ENCODE measurements at regions not wholly inside any gene's neighbourhood (a gene's known extent, or its start where the extent isn't known, plus 50 kb on each side); places are given as distances from the start of the nearest gene placed in this dataset.

DNA sequence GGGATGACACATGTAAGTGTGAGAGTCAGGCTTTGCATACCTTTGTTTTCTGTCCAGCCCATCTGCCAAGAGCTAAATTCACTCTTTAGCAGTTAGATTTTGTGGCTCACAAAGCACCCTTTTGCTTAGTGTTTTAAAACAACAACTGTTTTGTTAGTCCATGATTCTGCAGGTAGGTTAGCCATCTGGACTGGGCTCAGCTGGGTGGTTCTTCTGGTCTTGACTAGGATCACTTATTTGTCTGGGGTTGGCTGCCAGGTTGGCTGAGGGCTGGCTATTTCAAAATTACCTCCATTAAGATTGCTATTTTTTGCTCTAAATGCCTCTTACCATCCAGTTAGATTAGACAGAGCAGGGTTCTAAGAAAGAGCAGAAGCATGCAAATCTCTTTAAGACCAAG is 489.3 kb downstream of the BTBD3 start:
- H3K14ac ChIP-seq (ENCODE audit: insufficient read depth, low read length): no peak overlapping the region
- peaks cover 6% of the 10 kb centered on the region for H3K9me3 ChIP-seq (ENCODE audit: control insufficient read depth, low read depth, low read length)
- no peak overlapping the region for H2BK120ac ChIP-seq (ENCODE audit: low read depth, low read length, poor library complexity, severe bottlenecking)
- no peak overlapping the region for H4K8ac ChIP-seq (replicated peaks; ENCODE audit: insufficient read length, low read depth, low read length)
- Mint-ChIP-seq H3K36me3 (ENCODE audit: insufficient read depth in 1 of 3, low read depth in 3 of 3) (peaks cover 7 to 19% (median 18%) of the 10 kb centered on the region in 3 experiments), H3K4me3 (no peak overlapping the region), H3K4me1 (peaks cover 0 to 5% of the 10 kb centered on the region in 2 experiments; a peak in 2 of 4 replicates), H3K27me3 (ENCODE audit: low read depth) (no peaks in the 10 kb centered on the region; the same call in none of the 2 replicates), H3K27ac (no peak overlapping the region), H3K9me3 (peaks cover 30 to 37% of the 10 kb centered on the region in 2 experiments)
- H3K23ac ChIP-seq (ENCODE audit: insufficient read length, low read depth, low read length): no peak overlapping the region
- TF ChIP-seq, protein P1, sequence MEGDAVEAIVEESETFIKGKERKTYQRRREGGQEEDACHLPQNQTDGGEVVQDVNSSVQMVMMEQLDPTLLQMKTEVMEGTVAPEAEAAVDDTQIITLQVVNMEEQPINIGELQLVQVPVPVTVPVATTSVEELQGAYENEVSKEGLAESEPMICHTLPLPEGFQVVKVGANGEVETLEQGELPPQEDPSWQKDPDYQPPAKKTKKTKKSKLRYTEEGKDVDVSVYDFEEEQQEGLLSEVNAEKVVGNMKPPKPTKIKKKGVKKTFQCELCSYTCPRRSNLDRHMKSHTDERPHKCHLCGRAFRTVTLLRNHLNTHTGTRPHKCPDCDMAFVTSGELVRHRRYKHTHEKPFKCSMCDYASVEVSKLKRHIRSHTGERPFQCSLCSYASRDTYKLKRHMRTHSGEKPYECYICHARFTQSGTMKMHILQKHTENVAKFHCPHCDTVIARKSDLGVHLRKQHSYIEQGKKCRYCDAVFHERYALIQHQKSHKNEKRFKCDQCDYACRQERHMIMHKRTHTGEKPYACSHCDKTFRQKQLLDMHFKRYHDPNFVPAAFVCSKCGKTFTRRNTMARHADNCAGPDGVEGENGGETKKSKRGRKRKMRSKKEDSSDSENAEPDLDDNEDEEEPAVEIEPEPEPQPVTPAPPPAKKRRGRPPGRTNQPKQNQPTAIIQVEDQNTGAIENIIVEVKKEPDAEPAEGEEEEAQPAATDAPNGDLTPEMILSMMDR (conservative IDR thresholded peaks at IDR 0.05): no peak
- no peak overlapping the region for H3K4ac ChIP-seq (ENCODE audit: low read depth, low read length)
- no peak overlapping the region for H3K56ac ChIP-seq (ENCODE audit: insufficient read length, low read depth, low read length)
- no peak overlapping the region for H3K27ac ChIP-seq (ENCODE audit: insufficient read length, low read depth, low read length)
- no peak overlapping the region for H3K9ac ChIP-seq (ENCODE audit: extremely low read depth, insufficient read length, low read length)
- H2BK12ac ChIP-seq (ENCODE audit: insufficient read length, low read depth, low read length): no peak overlapping the region
- DNase-seq: no peak
- no peak overlapping the region for H2BK15ac ChIP-seq (ENCODE audit: low read depth, low read length)
- no peak overlapping the region for H2AK5ac ChIP-seq (ENCODE audit: insufficient read length, low read length)
- no peaks in the 10 kb centered on the region for H3K27me3 ChIP-seq (ENCODE audit: insufficient read depth, low read length)
- no peak overlapping the region for H2BK5ac ChIP-seq (ENCODE audit: insufficient read length, low read length)
- no peaks in the 10 kb centered on the region for H4K20me1 ChIP-seq (ENCODE audit: control insufficient read depth, insufficient read depth, insufficient read length)
- no peaks in the 10 kb centered on the region for H3K79me2 ChIP-seq (ENCODE audit: insufficient read depth, low read length)
- no peak overlapping the region for H2AFZ ChIP-seq (ENCODE audit: low read length)
- no peak overlapping the region for H3K4me2 ChIP-seq (ENCODE audit: insufficient read depth, insufficient read length, low read length)
- H4K5ac ChIP-seq (ENCODE audit: insufficient read length, low read depth, low read length): no peak overlapping the region
- no peak overlapping the region for H3T11ph ChIP-seq (ENCODE audit: low read length)
- H3K4me1 ChIP-seq (ENCODE audit: insufficient read depth, low read length): no peaks in the 10 kb centered on the region
- H3K23me2 ChIP-seq (ENCODE audit: insufficient read length, low read depth, low read length, poor library complexity, severe bottlenecking): no peaks in the 10 kb centered on the region
- no peak overlapping the region for H3K18ac ChIP-seq (ENCODE audit: insufficient read length, low read depth, low read length)
- H2BK20ac ChIP-seq (ENCODE audit: low read depth, low read length, poor library complexity, severe bottlenecking): no peak overlapping the region
- H3K79me1 ChIP-seq (ENCODE audit: insufficient read depth, low read depth, low read length, poor library complexity, severe bottlenecking): no peaks in the 10 kb centered on the region
- no peak overlapping the region for H4K91ac ChIP-seq (ENCODE audit: insufficient read length, low read depth, low read length)
